K562 (cell line): ENCODE measurements at regions not wholly inside any gene's neighbourhood (a gene's known extent, or its start where the extent isn't known, plus 50 kb on each side); places are given as distances from the start of the nearest gene placed in this dataset.

Experiments used
- ATAC-seq: fragments of 200-7000 bp; cut with Tn5 transposase; 3 replicates; pipeline ENCODE4 v1.9.1; 2020; ENCODE audit warnings: moderate library complexity
- BruUV-seq: library from RNA; stranded (reverse); fragments of 400-500 nt; replicated peaks from 2 replicates; lab custom pipeline; 2021; lab: Mats Ljungman, UMichigan
- CTCF ChIA-PET: fragments of 300-600 bp; formaldehyde crosslinking; extraction: SDS; loops from one replicate; lab custom pipeline; 2021; ENCODE audit warnings: low intra/inter-chr PET ratio; lab: Yijun Ruan, JAX
- POLR2A ChIA-PET: fragments of 300-600, 350-650 bp; sonication (Branson Sonifier 250); formaldehyde crosslinking; extraction: SDS; loops from one replicate; lab custom pipeline; 2021; ENCODE audit warnings: antibody characterized with exemption, inconsistent platforms; lab: Yijun Ruan, JAX
- DNase-seq, 4 experiments: peaks; one replicate each; pipeline versions ENCODE4 v3.0.0 to v3.0.0-alpha.2; 2011 to 2018; ENCODE audit warnings: low spot score in 3 of 4, mixed read lengths in 3 of 4; ENCODE audit errors: extremely low read depth in 1 of 4
- FAIRE-seq: peaks from 2 replicates; lab custom pipeline; 2011; peaks lifted over from hg19 to GRCh38; lab: Jason Lieb, UNC
- H2AFZ ChIP-seq: 2 replicates; pipeline ENCODE4 v1.6.0; 2011; ENCODE audit warnings: low read depth, low read length, control low read depth, inconsistent platforms
- H3K27ac ChIP-seq: fragments of 200-600 bp; 3 replicates; pipeline ENCODE4 v1.8.0; 2011; ENCODE audit warnings: low read depth, mild to moderate bottlenecking, control low read depth, inconsistent platforms, low read length, moderate library complexity, mixed read lengths; ENCODE audit errors: extremely low read depth
- H3K27me3 ChIP-seq, 2 experiments: fragments of 300-600 bp in 1 of 2; 2 replicates in 1 of 2; 3 replicates in 1 of 2; pipeline versions ENCODE4 v1.6.0 to v1.8.0; 2011; ENCODE audit warnings: inconsistent platforms in 2 of 2, low read length in 2 of 2, mild to moderate bottlenecking in 1 of 2, mixed read lengths in 1 of 2, moderate library complexity in 1 of 2; ENCODE audit not compliant: control insufficient read depth in 2 of 2, insufficient read depth in 2 of 2
- H3K36me3 ChIP-seq: fragments of 300-600 bp; 3 replicates; pipeline ENCODE4 v1.8.0; 2011; ENCODE audit warnings: mild to moderate bottlenecking, low read length, inconsistent platforms; ENCODE audit not compliant: control insufficient read depth, insufficient read depth
- H3K4me1 ChIP-seq, 2 experiments: fragments of 200-600 bp in 1 of 2; replicated peaks in 1 of 2; 2 replicates in 1 of 2; 3 replicates in 1 of 2; pipeline versions ENCODE4 v1.5.1 to v1.8.0; 2011; ENCODE audit warnings: inconsistent platforms in 2 of 2, low read length in 2 of 2, mild to moderate bottlenecking in 1 of 2, mixed read lengths in 1 of 2, moderate library complexity in 1 of 2; ENCODE audit not compliant: control insufficient read depth in 2 of 2, insufficient read depth in 2 of 2
- H3K4me2 ChIP-seq: 2 replicates; pipeline ENCODE4 v1.6.1; 2011; ENCODE audit warnings: low read length, control low read depth, inconsistent platforms, mixed read lengths; ENCODE audit not compliant: insufficient read depth
- H3K4me3 ChIP-seq: fragments of 200-600 bp; sonication (generic), shearing (Covaris generic); 2 replicates; pipeline ENCODE4 v1.5.1; 2016; ENCODE audit warnings: control low read depth, inconsistent platforms
- H3K79me2 ChIP-seq: fragments of 200-600 bp; 3 replicates; pipeline ENCODE4 v1.8.0; 2011; ENCODE audit warnings: low read length, inconsistent platforms; ENCODE audit not compliant: control insufficient read depth, insufficient read depth
- H3K9ac ChIP-seq, 2 experiments: 2 replicates each; pipeline versions ENCODE4 v1.6.0 to v1.6.1; 2011; ENCODE audit warnings: low read depth in 2 of 2, low read length in 2 of 2, control low read depth in 1 of 2, inconsistent platforms in 1 of 2, mild to moderate bottlenecking in 1 of 2, mixed read lengths in 1 of 2; ENCODE audit not compliant: insufficient read depth in 1 of 2
- H3K9me1 ChIP-seq: one replicate; pipeline ENCODE4 v1.6.0; 2011; ENCODE audit warnings: inconsistent platforms, mild to moderate bottlenecking, low read length, moderate library complexity; ENCODE audit not compliant: control insufficient read depth, insufficient read depth
- H3K9me3 ChIP-seq: replicated peaks from 2 replicates; pipeline ENCODE4 v1.5.1; 2011; ENCODE audit warnings: low read depth, low read length, inconsistent platforms; ENCODE audit not compliant: control insufficient read depth, insufficient read depth
- H4K20me1 ChIP-seq: replicated peaks from 2 replicates; pipeline ENCODE4 v1.6.1; 2011; ENCODE audit warnings: low read length, inconsistent platforms, mixed read lengths; ENCODE audit not compliant: control insufficient read depth, insufficient read depth
- DMBX1 ChIP-seq: fragments of 250-450 bp; sonication (Bioruptor Pico); IDR thresholded peaks from 2 replicates; pipeline ENCODE4 v1.8.0; 2022; ENCODE audit warnings: inconsistent platforms, mild to moderate bottlenecking, moderate library complexity, borderline replicate concordance
- FOXM1 ChIP-seq, 2 experiments: fragments of 450-650 bp in 1 of 2; sonication (generic) in 1 of 2; formaldehyde crosslinking in 1 of 2; IDR thresholded peaks; 2 replicates each; pipeline versions ENCODE4 v1.6.1 to v1.9.0; 2017 to 2022; ENCODE audit warnings: low read depth in 2 of 2, mild to moderate bottlenecking in 2 of 2, missing genetic modification reagents in 1 of 2, moderate library complexity in 1 of 2
- RBM39 ChIP-seq: fragments of 200-400 bp; formaldehyde crosslinking; optimal IDR thresholded peaks from 2 replicates; pipeline ENCODE3; 2018; ENCODE audit warnings: low read depth, low read length
- SAFB2 ChIP-seq: fragments of 200-400 bp; formaldehyde crosslinking; IDR thresholded peaks from 2 replicates; pipeline ENCODE4 v1.6.1; 2018; ENCODE audit warnings: borderline replicate concordance, low read length, low read depth, moderate library complexity; ENCODE audit not compliant: severe bottlenecking
- TEAD1 ChIP-seq, 2 experiments: fragments of 450-650 bp in 1 of 2; sonication (generic) in 1 of 2; formaldehyde crosslinking; IDR thresholded peaks; 2 replicates each; pipeline versions ENCODE4 v1.4.0 to v1.8.0; 2020 to 2022; ENCODE audit warnings: mild to moderate bottlenecking in 2 of 2, missing genetic modification reagents in 1 of 2
- ZNF41 ChIP-seq: fragments of 250-450 bp; sonication (Bioruptor Pico); conservative IDR thresholded peaks from 2 replicates; pipeline ENCODE4 v1.4.0; 2020; ENCODE audit warnings: mild to moderate bottlenecking
- ZSCAN32 ChIP-seq: fragments of 450-650 bp; formaldehyde crosslinking; IDR thresholded peaks from 2 replicates; pipeline ENCODE4 v1.4.0; 2020; ENCODE audit warnings: mild to moderate bottlenecking, moderate library complexity
- WGBS: fragments of 100-300 bp; shearing (Covaris generic); methylation state at CpG from one replicate; pipeline ENCODE4 v1.1.6; 2016; ENCODE audit warnings: low coverage, mixed read lengths; ENCODE audit not compliant: insufficient coverage; ENCODE audit errors: missing lambda C conversion rate; 5-methylcytosine and 5-hydroxymethylcytosine counted together
- in situ Hi-C: fragments of 300-500 bp; cut with MboI; formaldehyde crosslinking; loops from 4 replicates; pipeline ENCODE4 v1.15.0; 2018; ENCODE audit warnings: inconsistent platforms, mixed read lengths
- intact Hi-C: fragments of 100-400 bp; cut with micrococcal nuclease; formaldehyde crosslinking; loops from 2 replicates; pipeline ENCODE4 v1.14.2; 2022
- TF ChIP-seq, protein P1 (sequence below): fragments of 450-650 bp; formaldehyde crosslinking; IDR thresholded peaks from 2 replicates; pipeline ENCODE4 v1.4.0; 2020; ENCODE audit warnings: mild to moderate bottlenecking, moderate library complexity
- TF ChIP-seq, protein P2 (sequence below): fragments of 450-650 bp; IDR thresholded peaks from 2 replicates; pipeline ENCODE4 v1.6.1; 2016; ENCODE audit warnings: low read depth
- TF ChIP-seq, protein P3 (sequence below): fragments of 450-650 bp; IDR thresholded peaks from 2 replicates; pipeline ENCODE4 v1.6.1; 2016; ENCODE audit warnings: low read depth, mild to moderate bottlenecking, moderate library complexity
- TF ChIP-seq, protein P4 (sequence below): sonication (generic); IDR thresholded peaks from 2 replicates; pipeline ENCODE4 v1.6.1; 2016

DNA sequence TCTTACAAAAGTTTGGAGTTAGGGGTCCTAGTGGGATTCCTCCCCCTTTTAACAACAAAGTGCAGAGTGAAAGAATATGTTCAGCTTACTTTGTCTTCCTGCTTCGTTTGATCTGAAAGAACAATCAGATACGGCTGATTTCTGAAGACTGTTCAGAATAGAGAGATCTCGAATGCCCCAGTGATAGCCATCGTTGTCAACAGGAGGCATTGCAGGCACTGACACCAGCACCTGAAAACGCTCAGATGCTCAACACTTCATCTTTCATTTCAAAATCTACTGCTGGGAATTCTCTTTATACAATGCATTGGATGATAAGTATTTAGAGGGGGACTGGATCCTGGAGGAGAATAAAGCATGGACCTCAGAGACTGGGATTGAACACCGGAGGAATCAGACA lies 186.3 kb upstream of the TENM3 start:
- no peak overlapping the region for H3K4me2 ChIP-seq
- ChIA-PET CTCF (no interaction called here), POLR2A (no interaction called here)
- ATAC-seq = no peak
- H3K27me3 ChIP-seq = no peaks in the 10 kb centered on the region
- FAIRE-seq = no peak
- no peaks in the 10 kb centered on the region for H3K36me3 ChIP-seq
- intact Hi-C loops (no loop called here), in situ Hi-C loops (no loop called here)
- no peaks in the 10 kb centered on the region for H3K9me3 ChIP-seq
- H4K20me1 ChIP-seq = no peaks in the 10 kb centered on the region
- no peaks in the 10 kb centered on the region for H3K9me1 ChIP-seq
- WGBS = 3% methylated on average over 5 of the region's 6 CpGs
- H3K4me3 ChIP-seq = no peak overlapping the region
- H3K79me2 ChIP-seq = no peaks in the 10 kb centered on the region
- DNase-seq = no peak
- H3K4me1 ChIP-seq = no peaks in the 10 kb centered on the region
- H2AFZ ChIP-seq = no peak overlapping the region
- no peak overlapping the region for H3K9ac ChIP-seq
- no peak overlapping the region for H3K27ac ChIP-seq
- BruUV-seq = no TSS peak
- TF ChIP-seq, protein P1, sequence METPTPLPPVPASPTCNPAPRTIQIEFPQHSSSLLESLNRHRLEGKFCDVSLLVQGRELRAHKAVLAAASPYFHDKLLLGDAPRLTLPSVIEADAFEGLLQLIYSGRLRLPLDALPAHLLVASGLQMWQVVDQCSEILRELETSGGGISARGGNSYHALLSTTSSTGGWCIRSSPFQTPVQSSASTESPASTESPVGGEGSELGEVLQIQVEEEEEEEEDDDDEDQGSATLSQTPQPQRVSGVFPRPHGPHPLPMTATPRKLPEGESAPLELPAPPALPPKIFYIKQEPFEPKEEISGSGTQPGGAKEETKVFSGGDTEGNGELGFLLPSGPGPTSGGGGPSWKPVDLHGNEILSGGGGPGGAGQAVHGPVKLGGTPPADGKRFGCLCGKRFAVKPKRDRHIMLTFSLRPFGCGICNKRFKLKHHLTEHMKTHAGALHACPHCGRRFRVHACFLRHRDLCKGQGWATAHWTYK (CRISPR knock-in tag) = no peak
- TF ChIP-seq FOXM1 (IDR thresholded peaks at IDR 0.05; ENCODE audit: low read depth) = no peak
- no peak for TF ChIP-seq FOXM1 (CRISPR knock-in tag; IDR thresholded peaks at IDR 0.05; ENCODE audit: low read depth)
- no peak for TF ChIP-seq ZNF41 (CRISPR knock-in tag)
- no peak for TF ChIP-seq RBM39
- TF ChIP-seq, protein P2, sequence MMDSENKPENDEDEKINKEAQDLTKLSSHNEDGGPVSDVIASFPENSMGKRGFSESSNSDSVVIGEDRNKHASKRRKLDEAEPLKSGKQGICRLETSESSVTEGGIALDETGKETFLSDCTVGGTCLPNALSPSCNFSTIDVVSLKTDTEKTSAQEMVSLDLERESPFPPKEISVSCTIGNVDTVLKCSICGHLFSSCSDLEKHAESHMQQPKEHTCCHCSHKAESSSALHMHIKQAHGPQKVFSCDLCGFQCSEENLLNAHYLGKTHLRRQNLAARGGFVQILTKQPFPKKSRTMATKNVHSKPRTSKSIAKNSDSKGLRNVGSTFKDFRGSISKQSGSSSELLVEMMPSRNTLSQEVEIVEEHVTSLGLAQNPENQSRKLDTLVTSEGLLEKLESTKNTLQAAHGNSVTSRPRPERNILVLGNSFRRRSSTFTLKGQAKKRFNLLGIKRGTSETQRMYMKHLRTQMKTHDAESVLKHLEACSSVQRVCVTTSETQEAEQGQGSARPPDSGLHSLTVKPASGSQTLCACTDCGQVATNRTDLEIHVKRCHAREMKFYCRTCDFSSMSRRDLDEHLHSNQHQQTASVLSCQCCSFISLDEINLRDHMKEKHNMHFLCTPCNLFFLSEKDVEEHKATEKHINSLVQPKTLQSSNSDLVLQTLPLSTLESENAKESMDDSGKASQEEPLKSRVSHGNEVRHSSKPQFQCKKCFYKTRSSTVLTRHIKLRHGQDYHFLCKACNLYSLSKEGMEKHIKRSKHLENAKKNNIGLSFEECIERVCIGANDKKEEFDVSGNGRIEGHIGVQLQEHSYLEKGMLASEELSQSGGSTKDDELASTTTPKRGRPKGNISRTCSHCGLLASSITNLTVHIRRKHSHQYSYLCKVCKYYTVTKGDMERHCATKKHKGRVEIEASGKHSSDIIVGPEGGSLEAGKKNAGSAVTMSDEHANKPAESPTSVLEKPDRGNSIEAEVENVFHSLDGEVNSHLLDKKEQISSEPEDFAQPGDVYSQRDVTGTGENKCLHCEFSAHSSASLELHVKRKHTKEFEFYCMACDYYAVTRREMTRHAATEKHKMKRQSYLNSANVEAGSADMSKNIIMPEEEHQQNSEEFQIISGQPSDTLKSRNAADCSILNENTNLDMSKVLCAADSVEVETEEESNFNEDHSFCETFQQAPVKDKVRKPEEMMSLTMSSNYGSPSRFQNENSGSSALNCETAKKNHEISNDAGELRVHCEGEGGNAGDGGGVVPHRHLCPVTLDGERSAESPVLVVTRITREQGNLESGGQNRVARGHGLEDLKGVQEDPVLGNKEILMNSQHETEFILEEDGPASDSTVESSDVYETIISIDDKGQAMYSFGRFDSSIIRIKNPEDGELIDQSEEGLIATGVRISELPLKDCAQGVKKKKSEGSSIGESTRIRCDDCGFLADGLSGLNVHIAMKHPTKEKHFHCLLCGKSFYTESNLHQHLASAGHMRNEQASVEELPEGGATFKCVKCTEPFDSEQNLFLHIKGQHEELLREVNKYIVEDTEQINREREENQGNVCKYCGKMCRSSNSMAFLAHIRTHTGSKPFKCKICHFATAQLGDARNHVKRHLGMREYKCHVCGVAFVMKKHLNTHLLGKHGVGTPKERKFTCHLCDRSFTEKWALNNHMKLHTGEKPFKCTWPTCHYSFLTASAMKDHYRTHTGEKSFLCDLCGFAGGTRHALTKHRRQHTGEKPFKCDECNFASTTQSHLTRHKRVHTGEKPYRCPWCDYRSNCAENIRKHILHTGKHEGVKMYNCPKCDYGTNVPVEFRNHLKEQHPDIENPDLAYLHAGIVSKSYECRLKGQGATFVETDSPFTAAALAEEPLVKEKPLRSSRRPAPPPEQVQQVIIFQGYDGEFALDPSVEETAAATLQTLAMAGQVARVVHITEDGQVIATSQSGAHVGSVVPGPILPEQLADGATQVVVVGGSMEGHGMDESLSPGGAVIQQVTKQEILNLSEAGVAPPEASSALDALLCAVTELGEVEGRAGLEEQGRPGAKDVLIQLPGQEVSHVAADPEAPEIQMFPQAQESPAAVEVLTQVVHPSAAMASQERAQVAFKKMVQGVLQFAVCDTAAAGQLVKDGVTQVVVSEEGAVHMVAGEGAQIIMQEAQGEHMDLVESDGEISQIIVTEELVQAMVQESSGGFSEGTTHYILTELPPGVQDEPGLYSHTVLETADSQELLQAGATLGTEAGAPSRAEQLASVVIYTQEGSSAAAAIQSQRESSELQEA = no peak
- TF ChIP-seq, protein P3, sequence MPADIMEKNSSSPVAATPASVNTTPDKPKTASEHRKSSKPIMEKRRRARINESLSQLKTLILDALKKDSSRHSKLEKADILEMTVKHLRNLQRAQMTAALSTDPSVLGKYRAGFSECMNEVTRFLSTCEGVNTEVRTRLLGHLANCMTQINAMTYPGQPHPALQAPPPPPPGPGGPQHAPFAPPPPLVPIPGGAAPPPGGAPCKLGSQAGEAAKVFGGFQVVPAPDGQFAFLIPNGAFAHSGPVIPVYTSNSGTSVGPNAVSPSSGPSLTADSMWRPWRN = no peak
- no peak for TF ChIP-seq SAFB2
- TF ChIP-seq, protein P4, sequence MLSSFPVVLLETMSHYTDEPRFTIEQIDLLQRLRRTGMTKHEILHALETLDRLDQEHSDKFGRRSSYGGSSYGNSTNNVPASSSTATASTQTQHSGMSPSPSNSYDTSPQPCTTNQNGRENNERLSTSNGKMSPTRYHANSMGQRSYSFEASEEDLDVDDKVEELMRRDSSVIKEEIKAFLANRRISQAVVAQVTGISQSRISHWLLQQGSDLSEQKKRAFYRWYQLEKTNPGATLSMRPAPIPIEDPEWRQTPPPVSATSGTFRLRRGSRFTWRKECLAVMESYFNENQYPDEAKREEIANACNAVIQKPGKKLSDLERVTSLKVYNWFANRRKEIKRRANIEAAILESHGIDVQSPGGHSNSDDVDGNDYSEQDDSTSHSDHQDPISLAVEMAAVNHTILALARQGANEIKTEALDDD = no peak
- no peak for TF ChIP-seq DMBX1
- TF ChIP-seq ZSCAN32 (CRISPR knock-in tag) = no peak
- TF ChIP-seq TEAD1 (CRISPR knock-in tag; IDR thresholded peaks at IDR 0.05) = no peak
